OCI-LY7 (cell line): ENCODE measurements at regions not wholly inside any gene's neighbourhood (a gene's known extent, or its start where the extent isn't known, plus 50 kb on each side); places are given as distances from the start of the nearest gene placed in this dataset.

ENCODE experiments used
- CTCF ChIP-seq: fragments of 200-600 bp; sonication (generic); conservative IDR thresholded peaks from 2 replicates; pipeline ENCODE4 v1.5.1; 2014; ENCODE audit warnings: mild to moderate bottlenecking, antibody characterized with exemption, low read length, moderate library complexity, mixed read lengths
- EZH2phosphoT487 ChIP-seq: fragments of 200-600 bp; sonication (generic); IDR thresholded peaks from 2 replicates; pipeline ENCODE4 v1.6.1; 2018; ENCODE audit warnings: low read depth, borderline replicate concordance, mild to moderate bottlenecking, mixed run types, antibody characterized with exemption, low read length, moderate library complexity, mixed read lengths

- no peak for TF ChIP-seq CTCF
- TF ChIP-seq EZH2phosphoT487: no peak
Measured at GRCh38 chr9:129480227-129480626, 140.7 kb downstream of the C9orf50 start.
